Right lobe of liver (tissue), 6 donors: ENCODE measurements at regions not wholly inside any gene's neighbourhood (a gene's known extent, or its start where the extent isn't known, plus 50 kb on each side); places are given as distances from the start of the nearest gene placed in this dataset.

Experiments used
- ATAC-seq, 4 donors: fragments of 200-7000 bp; cut with Tn5 transposase; one replicate each; pipeline ENCODE4 v1.9.1; 2020; ENCODE audit warnings: mild to moderate bottlenecking in 4 of 4, moderate library complexity in 4 of 4
- DNase-seq, 3 donors: peaks; one replicate each; pipeline ENCODE4 v3.0.0-alpha.2; 2020
- H3K27ac ChIP-seq, 3 donors: fragments of 200-600 bp; one replicate each; pipeline ENCODE4 v1.8.0; 2022
- H3K27me3 ChIP-seq, 2 donors: fragments of 200-600 bp; one replicate each; pipeline ENCODE4 v1.8.0; 2022
- H3K36me3 ChIP-seq, 4 donors: fragments of 200-600 bp; sonication (generic) in 1 of 4; one replicate each; pipeline versions ENCODE4 v1.5.1 to v1.8.0; 2017 to 2022; ENCODE audit warnings: control low read depth in 1 of 4
- H3K4me1 ChIP-seq, 4 donors: fragments of 200-600 bp; sonication (generic) in 1 of 4; one replicate each; pipeline versions ENCODE4 v1.5.1 to v1.8.0; 2017 to 2022; ENCODE audit warnings: control low read depth in 1 of 4
- H3K4me3 ChIP-seq, 3 donors: fragments of 200-600 bp; one replicate each; pipeline ENCODE4 v1.8.0; 2022
- H3K9me3 ChIP-seq, 4 donors: fragments of 200-600 bp; sonication (generic) in 1 of 4; one replicate each; pipeline versions ENCODE4 v1.5.1 to v1.8.0; 2017 to 2022; ENCODE audit warnings: control low read depth in 1 of 4
- POLR2A ChIP-seq: fragments of 450-650 bp; IDR thresholded peaks from one replicate; pipeline ENCODE4 v1.6.1; 2017; ENCODE audit warnings: antibody characterized with exemption, mild to moderate bottlenecking
- WGBS: methylation state at CpG from one replicate; pipeline ENCODE4 v1.1.6; 2018; ENCODE audit warnings: low coverage, low lambda C conversion rate; ENCODE audit not compliant: insufficient coverage; ENCODE audit errors: missing lambda C conversion rate; 5-methylcytosine and 5-hydroxymethylcytosine counted together
- intact Hi-C, 2 donors: fragments of 100-400 bp; cut with DNase I; formaldehyde crosslinking; loops; one replicate each; pipeline versions ENCODE4 v1.11.2 to v1.14.1; 2022
- TF ChIP-seq, protein P1 (sequence below), 4 donors: fragments of 200-600 bp in 3 of 4; fragments of 450-650 bp in 1 of 4; IDR thresholded peaks; one replicate each; pipeline versions ENCODE4 v1.5.1 to v1.8.0; 2016 to 2022; ENCODE audit warnings: antibody characterized with exemption in 4 of 4, mild to moderate bottlenecking in 2 of 4
- donor health status: DM: no; HTN: yes; CAD: no.
- donor health status: DM: no; HTN: no; CAD: no.
- donor health status: DM: no; HTN: no; CAD: no.
- donor health status: DM: no; HTN: yes; CAD: no.
- donor health status: DM: no; HTN: yes; CAD: no.

- no peaks in the 10 kb centered on the region for H3K36me3 ChIP-seq
- H3K4me3 ChIP-seq: no peak overlapping the region
- ATAC-seq (no peak), DNase-seq (no peak)
- no peak overlapping the region for H3K27ac ChIP-seq
- TF ChIP-seq, protein P1, sequence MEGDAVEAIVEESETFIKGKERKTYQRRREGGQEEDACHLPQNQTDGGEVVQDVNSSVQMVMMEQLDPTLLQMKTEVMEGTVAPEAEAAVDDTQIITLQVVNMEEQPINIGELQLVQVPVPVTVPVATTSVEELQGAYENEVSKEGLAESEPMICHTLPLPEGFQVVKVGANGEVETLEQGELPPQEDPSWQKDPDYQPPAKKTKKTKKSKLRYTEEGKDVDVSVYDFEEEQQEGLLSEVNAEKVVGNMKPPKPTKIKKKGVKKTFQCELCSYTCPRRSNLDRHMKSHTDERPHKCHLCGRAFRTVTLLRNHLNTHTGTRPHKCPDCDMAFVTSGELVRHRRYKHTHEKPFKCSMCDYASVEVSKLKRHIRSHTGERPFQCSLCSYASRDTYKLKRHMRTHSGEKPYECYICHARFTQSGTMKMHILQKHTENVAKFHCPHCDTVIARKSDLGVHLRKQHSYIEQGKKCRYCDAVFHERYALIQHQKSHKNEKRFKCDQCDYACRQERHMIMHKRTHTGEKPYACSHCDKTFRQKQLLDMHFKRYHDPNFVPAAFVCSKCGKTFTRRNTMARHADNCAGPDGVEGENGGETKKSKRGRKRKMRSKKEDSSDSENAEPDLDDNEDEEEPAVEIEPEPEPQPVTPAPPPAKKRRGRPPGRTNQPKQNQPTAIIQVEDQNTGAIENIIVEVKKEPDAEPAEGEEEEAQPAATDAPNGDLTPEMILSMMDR (IDR thresholded peaks at IDR 0.05): no peak
- TF ChIP-seq POLR2A: no peak
- intact Hi-C loops: no loop called here
- no peaks in the 10 kb centered on the region for H3K27me3 ChIP-seq
- H3K9me3 ChIP-seq: no peaks in the 10 kb centered on the region
- H3K4me1 ChIP-seq: no peaks in the 10 kb centered on the region
Observed at GRCh38 chr4:164572877-164573279, 181.1 kb upstream of the SMIM31 start.

DNA sequence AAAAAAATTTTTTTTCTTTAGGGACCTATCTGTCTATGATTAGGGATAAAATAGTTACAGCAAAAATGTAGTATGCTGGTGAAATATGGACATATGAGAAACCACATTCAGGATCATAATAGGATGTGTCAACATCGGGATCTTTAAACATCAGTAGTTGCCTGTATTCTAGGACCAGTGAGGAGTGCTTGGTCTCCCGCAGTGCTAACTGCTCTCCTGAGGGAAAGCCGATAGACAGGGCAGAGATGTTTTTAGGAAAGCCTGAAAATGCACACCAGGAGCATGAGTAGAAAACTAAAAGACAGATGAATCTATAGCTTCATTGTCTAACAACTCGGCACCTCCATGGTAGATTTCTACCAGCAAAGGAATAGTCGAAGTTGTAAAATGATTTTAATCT lies 178.1 kb upstream of the SMIM31 start:
- ATAC-seq (no peak), DNase-seq (no peak)
- Histone ChIP-seq H3K27ac (no peak overlapping the region), H3K9me3 (no peaks in the 10 kb centered on the region), H3K4me3 (no peak overlapping the region), H3K36me3 (no peaks in the 10 kb centered on the region), H3K27me3 (no peaks in the 10 kb centered on the region), H3K4me1 (no peaks in the 10 kb centered on the region)
- intact Hi-C loops: no loop called here
- 65% methylated on average over 5 of the region's 5 CpGs for WGBS
- TF ChIP-seq, protein P1 (IDR thresholded peaks at IDR 0.05): no peak
- no peak for TF ChIP-seq POLR2A

DNA sequence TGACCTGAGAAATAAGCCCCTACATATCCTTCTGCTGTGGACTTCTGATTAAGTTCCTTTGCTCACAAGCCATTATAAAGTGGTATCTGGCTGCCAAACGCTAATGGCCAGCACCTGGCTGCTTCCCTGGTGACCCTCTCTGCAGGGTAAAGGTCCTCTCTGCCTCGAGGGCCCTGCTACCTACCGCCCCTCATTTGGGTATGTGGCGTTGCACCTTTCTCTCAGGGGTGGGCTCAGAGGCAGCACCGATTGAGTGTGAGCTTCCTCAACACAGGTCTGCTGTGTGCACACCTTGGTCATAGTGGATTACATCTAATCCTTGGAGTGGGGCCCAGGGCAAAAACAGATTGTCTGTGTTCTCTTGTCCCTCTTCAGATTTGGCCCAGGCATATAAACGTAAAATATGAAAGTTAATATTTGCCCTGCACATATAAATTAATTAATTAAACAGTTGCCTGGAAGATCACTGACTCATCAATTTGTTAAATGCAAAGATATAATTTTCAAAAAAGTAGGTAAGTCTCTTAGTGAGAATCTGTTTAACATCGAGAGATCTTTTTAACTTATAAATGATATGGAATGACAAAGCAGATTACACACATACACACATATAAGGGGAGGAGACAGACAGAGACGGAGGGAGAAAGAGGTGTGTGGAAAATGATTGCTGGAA lies 174.5 kb upstream of the SMIM31 start:
- TF ChIP-seq, protein P1 (IDR thresholded peaks at IDR 0.05): no peak
- TF ChIP-seq POLR2A: no peak
- no peaks in the 10 kb centered on the region for H3K36me3 ChIP-seq
- H3K27me3 ChIP-seq: no peaks in the 10 kb centered on the region
- intact Hi-C loops: no loop called here
- no peak for DNase-seq
- H3K9me3 ChIP-seq: no peaks in the 10 kb centered on the region
- ATAC-seq: no peak
- WGBS: 41% methylated on average over 4 of the region's 8 CpGs
- no peak overlapping the region for H3K4me3 ChIP-seq
- H3K4me1 ChIP-seq: no peaks in the 10 kb centered on the region
- H3K27ac ChIP-seq: no peak overlapping the region

DNA sequence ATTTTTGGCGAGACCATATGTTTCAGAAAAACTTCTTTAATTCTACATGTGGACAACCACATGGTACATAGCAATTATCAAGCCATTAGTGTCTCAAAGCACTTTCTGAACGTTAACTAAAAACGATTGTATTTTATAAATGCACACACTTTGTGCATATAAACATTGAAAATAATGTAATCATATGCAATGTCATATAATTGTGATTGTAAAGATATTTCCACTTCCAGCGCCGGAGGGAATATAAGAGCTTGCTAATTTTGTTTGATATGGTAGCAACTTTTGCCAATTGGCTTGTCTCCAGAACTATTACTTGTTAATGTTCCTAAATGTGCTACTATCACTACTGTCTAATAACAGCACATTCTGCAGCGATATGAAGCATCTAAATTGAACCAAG lies 162.3 kb upstream of the SMIM31 start:
- Histone ChIP-seq H3K4me1 (no peaks in the 10 kb centered on the region), H3K27ac (no peak overlapping the region), H3K36me3 (no peaks in the 10 kb centered on the region), H3K9me3 (no peaks in the 10 kb centered on the region), H3K4me3 (no peak overlapping the region), H3K27me3 (no peaks in the 10 kb centered on the region)
- intact Hi-C loops: no loop called here
- no peak for TF ChIP-seq POLR2A
- TF ChIP-seq, protein P1 (IDR thresholded peaks at IDR 0.05): no peak
- no peak for DNase-seq
- 41% methylated on average over 6 of the region's 6 CpGs for WGBS
- ATAC-seq: no peak

DNA sequence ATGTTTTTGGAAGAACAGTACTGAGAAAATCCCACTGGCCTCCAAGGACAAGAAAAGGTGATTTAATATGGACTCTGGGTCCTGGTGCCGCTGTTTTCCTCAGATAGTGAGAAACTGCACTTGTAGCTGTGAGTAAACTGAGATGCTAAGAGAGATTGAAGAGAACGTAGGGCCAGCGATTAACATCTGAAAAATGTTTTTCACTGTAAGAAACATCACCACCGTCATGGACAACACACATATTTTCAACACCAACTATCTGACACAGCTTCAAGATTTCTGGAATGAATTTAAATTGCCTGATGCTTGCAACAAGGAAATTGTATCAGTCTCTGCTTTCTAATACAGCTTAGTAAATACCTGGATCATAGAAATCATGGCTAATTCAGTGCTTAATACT lies 158.2 kb upstream of the SMIM31 start:
- no peak overlapping the region for H3K4me3 ChIP-seq
- DNase-seq: no peak
- 65% methylated on average over 4 of the region's 4 CpGs for WGBS
- no peaks in the 10 kb centered on the region for H3K27me3 ChIP-seq
- intact Hi-C loops: no loop called here
- no peaks in the 10 kb centered on the region for H3K4me1 ChIP-seq
- no peaks in the 10 kb centered on the region for H3K9me3 ChIP-seq
- TF ChIP-seq POLR2A: no peak
- no peak overlapping the region for H3K27ac ChIP-seq
- H3K36me3 ChIP-seq: no peaks in the 10 kb centered on the region
- no peak for ATAC-seq
